ENCODE measurements at regions not wholly inside any gene's neighbourhood (a gene's known extent, or its start where the extent isn't known, plus 50 kb on each side); places are given as distances from the start of the nearest gene placed in this dataset.

GRCh38 chr6:14798996-14799588 lies 446.8 kb upstream of the JARID2 start:
- TF ChIP-seq EP300 (IDR thresholded peaks at IDR 0.05; ENCODE audit: low read depth) (no peak), CTCF (IDR thresholded peaks at IDR 0.05) (no peak)
